ENCODE measurements at regions not wholly inside any gene's neighbourhood (a gene's known extent, or its start where the extent isn't known, plus 50 kb on each side); places are given as distances from the start of the nearest gene placed in this dataset.

- TF ChIP-seq CTCF (conservative IDR thresholded peaks at IDR 0.05; ENCODE audit: low read length) (no peak), EZH2phosphoT487 (IDR thresholded peaks at IDR 0.05; ENCODE audit: borderline replicate concordance) (no peak)
These were observed 316.8 kb downstream of the PIK3C3 start for GRCh38 chr18:42271647-42272414.
